GM19043 (cell line): ENCODE measurements at regions not wholly inside any gene's neighbourhood (a gene's known extent, or its start where the extent isn't known, plus 50 kb on each side); places are given as distances from the start of the nearest gene placed in this dataset.

Source experiments
- ATAC-seq: cut with Tn5 transposase; IDR thresholded peaks from one replicate; pipeline ENCODE4 v1.9.1; 2021; ENCODE audit warnings: low read depth; ENCODE audit not compliant: unreplicated experiment

DNA sequence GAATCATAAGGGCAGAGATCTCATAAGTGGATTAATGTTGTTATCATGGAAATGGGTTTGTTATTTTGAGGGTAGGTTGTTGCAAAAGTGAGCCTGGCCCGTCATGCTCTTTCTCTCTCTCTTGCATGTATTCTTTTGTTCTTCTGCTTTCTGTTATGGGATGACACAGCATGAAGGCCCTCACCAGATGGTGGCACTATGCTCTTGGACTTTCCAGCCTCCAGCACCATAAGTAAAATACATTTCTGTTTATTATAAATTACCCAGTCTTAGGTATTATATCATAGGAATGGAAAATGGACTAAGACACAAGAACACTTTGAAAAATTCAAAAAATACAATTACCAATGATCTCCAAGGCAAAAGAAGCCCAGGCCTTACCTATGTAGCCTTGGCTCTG, 676.1 kb downstream of the PTPRU start:
- no peak for ATAC-seq

GRCh38 chr1:29909962-29910361, 673.6 kb downstream of the PTPRU start:
- no peak for ATAC-seq

DNA sequence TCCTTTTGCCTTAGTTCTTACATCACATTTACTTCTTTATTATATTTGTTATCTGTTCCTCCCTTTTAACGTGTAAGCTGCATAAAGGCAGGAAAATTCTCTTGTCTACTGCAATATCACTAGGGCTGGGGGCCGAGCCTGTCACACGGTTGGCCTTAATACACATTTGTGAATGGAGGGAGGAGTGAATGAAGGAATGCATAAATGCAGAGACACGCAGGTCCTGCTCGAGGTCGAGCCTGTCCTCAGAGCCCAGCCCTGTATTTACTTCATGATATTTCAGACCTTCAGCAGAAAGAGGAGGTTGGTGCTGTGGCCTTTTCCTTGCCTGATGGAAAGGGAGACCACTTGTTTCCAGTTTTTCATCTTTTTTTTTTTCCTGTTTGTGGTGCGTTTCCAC, 671.3 kb downstream of the PTPRU start:
- no peak for ATAC-seq

DNA sequence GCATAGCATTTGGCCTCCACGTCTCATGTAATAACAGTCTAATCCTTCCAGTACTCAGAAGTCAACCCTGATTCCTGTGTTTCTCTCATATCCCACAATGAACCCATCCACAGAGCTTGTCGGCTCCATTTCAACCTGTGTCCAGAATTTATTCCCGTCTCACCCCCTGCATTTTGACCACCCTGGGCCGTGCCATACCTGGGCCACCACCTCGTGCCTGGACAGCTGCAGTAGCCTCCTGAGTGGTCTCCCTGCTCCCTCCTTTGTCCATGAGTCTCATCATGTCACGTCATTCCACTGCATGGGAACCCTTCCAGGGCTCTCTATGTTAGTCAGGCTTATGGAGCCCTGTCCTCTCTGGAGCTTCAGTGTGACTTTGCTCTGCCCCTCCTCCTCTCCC, 670.6 kb downstream of the PTPRU start:
- ATAC-seq, result no peak

DNA sequence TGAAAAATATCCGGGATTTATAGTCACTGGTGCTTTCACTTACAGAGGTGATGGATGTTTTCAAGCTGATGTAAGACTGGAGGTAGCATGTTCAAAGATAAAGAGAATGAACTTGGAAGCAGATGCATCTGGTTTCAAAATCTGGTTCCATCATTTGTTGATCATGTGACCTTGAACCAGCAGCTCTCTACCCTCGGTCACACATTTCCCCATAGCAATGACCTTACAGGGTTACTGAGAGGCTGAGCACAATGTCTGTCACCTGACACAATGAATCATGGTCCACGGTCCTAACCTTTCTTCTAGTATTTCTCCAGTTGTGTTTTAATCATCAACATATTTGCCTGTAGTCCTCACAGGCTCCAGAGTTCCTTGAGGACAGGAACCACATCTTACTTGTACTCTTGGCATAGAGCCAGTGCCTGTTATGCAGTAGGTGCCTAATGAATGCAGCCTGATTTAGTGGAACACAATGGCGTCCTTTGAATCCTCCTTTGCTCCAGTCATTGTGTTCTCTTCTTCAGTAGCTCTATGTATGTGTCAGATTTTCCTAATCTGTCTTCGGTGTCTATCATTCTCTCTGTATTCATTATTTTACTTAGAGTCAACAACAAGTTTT, 667.3 kb downstream of the PTPRU start:
- no peak for ATAC-seq

DNA sequence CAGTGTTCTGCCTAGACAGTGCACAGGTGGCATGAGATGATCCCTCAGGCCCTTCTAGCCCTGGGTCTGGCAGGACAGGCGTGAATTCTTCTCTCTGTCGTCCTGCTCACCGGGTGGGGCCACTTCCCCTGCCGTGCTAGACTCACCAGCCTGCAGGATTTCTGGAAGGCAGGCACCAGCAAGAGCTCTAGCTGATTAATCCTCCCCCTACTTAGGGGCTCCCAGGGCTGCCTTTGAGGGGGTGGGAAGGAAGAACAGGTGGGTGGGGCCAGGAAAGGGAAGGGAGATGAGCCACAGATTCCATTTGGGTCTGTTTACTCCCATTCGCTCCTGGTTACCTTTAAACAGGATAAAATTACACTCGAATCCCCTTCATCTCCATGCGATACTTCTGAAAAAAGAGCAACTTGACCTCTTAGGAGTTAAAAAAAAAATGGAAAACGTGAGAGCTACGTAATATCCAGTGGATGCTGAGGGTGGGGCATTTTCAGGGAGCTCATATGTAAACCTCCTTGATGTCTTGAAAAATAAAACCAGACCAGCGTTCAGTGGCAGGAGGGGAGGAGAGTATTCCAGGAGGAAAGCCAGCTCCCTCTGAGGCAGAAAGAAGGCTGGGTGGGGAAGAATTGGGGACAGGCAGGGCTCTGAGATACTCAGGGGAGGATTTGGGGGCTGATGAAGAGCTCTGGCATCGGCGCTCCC, 665.5 kb downstream of the PTPRU start:
- ATAC-seq, result no peak

GRCh38 chr1:29900712-29901111, 664.4 kb downstream of the PTPRU start:
- no peak for ATAC-seq

DNA sequence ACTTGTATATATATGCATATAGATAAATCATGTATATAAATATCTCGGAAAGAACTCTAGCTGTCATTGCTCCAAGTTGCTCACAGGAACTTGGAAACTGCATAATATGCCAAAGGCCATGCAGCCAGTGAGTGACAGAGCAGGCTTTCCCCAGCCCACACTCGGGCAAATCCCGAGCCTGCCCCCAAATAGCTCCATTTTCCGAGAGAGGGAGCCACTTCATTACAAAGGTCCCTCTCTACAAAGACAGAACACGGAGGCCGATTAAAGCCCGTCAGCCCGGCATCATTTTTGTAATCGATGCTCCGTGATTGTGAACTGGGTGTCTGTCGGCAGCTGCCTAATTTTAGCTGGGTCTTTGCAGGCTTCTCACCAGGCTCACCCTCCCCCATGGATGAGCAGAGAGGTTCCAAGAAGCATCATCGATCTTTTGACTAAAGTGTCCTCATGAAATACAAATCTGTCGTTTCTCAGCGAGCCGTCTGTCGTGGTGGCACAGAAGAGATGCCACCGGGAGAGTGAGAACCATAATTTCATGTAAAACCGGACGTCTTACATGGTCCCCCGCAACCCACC, 663.9 kb downstream of the PTPRU start:
- no peak for ATAC-seq

DNA sequence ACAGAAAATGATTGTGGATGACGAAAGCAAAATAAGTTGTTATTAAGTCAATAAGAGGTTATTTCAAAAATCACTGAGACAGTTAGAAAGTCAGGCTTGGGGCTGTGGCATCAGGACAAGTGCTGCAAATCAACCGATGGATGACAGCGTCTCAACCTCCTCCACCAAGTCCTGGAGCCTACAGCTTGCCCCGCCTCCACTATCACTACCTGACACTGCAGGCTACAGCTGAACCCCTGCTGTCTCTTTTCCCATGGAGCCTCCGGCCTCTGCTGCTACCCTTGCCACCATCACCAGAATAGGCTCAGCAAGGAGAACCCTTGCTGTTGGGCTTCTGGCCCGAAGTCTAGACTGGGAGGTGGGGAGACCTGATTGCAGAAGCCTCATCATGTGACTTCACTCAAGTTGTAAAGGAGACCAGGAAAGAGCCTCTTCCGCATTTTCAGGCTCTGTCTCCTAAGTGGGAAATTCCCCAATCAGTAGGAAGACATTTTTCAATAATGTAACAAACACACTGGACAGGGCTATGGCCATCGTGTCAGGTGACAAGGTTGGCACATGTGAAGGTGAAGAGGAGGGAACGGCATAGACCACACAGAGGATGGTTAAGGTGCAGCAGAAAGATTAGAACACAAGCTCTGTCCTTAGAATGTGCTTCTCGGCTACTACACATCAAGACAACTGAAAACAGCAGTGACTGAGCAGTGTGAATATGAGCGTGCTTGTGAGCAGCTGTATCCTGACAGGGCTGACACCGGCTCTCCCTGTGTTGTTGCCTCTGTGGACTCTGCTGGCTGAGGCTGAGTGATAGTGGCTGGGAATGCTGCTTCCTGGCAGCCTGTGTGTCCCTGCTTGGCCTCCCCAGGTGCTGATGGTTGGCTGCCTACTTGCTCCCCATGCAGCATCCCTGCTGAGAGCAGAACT, 660.7 kb downstream of the PTPRU start:
- no peak for ATAC-seq

GRCh38 chr1:29896300-29896699, 660.0 kb downstream of the PTPRU start:
- no peak for ATAC-seq

DNA sequence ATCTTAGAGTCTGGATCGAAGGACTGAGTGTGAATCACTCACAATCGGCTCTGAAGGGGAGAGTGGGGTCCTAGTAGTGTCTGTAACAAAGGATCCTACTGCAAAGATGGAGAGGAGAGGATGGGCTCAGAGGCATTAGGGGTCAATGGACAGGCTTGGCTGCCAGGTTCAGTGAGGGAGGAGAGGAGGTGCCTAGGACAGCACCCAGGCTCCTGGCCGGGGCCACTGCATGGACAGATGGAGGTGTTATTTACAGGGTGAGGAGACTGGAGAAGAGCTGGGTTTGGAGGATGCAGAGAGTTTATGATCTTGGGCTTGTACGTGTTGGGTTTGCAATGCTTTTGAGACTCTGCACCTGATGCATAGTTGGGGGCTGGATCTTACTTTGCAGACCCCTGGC, 658.9 kb downstream of the PTPRU start:
- ATAC-seq, result no peak

DNA sequence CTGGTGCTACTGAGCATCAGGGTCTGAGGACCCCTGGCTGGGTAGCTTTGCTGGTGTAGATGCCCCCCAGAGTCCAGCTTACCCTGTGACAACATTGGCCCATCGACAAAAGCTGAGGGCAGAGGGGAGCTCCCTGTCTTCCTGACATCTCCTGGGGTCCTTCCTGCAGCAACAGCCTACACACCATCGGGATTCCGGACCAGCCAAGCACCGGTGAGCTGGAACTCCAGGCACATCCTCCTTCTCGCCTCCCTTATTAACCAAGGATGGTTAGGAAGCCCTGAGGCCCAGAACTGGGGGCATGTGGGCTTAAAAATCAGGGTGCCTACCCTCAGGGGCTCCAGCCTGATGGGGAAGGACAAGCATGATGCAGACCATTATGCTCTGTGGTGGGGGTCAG, 658.0 kb downstream of the PTPRU start:
- ATAC-seq, result no peak

GRCh38 chr1:29893806-29894205, 657.5 kb downstream of the PTPRU start:
- no peak for ATAC-seq

DNA sequence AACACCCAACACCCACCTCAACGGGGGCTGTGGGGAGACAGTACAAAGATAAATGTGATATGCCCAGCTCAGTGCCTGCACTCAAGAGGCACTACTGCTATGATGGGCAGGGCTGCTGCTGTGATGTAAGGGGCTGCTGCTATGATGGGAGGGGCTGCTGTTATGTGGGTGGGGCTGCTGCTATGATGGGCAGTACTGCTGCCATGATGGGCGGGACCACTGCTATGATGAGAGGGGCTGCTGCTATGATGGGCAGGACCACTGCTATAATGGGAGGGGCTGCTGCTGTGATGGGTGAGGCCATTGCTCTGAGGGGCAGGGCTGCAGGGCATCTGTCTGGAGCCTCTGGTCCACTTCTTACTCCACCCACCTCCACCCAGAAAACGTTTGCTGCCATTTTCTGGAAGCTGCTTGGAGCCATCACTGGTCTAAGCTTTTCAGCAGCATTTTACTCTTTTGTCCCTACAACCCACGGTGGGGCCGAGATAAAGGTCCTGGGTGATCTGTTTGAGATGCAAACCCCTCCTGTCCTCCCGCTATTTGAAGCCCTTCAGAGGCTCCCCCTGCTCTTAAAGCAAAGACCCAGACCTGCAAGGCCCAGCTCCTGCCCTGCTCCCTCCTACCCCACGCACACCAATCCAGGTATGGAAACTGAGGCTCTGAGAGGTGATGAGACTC, 656.9 kb downstream of the PTPRU start:
- no peak for ATAC-seq

- no peak for ATAC-seq
Measured at GRCh38 chr1:29892247-29892646, 655.9 kb downstream of the PTPRU start.

DNA sequence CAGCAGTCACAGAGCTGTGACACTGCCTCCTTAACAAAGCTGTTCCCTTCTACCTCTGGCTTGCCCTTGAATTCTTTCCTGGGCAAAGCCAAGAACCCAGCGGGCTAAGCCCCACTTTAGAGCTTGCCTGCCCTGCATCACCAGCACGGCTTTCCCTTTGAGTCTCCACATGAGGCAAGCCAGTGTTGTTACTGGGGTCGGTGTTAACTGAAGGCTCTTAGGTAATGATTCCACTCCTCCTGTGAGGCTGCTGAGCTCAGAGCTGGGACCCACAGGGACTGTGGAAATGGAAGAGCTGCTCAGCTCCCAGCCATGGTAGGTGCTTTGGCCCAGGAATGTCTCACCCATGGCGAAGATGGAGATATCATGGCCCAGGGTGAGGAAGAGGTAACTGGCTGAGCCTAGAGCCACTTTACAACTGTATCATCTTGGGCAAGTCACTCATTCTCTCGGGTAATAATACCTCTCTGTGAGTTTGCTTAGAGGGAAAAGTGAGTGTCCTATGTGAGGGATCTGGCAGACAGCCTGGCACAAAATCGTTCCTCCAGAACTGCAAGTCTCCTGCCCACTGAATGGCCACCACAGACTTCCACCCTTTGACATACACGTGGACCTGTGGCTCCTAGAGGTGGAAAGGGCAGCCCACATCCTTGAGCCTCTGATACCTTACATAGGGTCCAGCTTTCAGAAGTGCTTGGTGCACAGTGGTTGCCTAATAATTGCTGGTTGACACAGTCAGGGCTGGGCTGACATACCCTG, 654.1 kb downstream of the PTPRU start:
- no peak for ATAC-seq

DNA sequence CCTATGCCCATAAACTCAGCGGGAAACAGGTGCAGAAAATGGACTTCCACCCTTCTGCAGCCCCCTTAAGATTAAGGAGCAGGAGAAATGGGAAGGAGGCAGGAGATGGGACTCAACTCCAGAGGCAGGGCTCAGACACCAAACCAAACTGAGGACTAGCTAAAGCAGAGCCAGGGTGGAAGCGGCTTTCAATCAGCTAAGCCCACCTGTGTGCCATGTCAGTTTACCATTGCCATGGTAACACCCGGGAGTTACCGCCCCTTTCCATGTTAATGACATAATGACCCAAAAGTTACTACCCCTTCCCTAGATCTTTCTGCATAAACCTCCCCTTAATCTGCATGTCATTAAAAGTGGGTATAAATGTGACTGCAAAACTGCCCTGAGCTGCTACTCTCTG, 653.5 kb downstream of the PTPRU start:
- ATAC-seq, result no peak

DNA sequence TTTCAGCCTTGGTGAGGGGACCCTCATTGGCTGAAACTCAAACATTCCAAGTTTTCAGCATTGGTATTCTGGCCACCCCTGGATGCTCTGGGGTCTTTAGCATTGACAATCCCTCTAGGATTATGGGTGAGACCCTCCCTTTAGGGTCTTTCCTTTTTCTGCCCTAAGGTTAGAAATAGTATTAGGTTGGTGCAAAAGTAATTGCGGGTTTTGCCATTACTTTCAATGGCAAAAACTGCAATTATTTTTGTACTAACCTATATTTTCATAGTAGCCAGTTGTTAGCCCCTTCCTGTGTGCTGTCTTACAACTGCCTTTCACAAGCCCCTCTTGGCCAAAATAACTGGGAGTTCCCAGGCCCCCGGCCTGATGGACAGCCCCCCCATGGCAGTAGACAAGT, 648.4 kb downstream of the PTPRU start:
- no peak for ATAC-seq

DNA sequence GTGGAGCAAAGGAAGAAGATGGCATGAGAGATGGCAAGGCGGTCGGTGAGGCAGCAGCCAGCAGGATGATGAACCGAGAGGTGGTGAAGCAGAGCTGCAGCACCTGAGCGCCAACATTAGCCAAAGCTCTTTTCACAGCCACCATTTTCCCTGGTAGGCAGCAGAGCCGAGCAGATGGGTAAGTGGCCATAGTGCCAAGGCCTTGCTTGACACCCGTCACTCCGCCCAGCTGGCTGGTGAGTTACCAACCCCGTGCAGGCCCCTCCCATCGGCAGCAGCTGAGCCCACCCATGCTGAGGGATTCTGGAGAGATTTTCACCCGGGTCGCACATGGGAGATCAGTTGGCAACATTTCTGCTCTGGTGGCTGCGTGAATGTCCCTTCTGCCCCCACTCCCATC, 647.7 kb downstream of the PTPRU start:
- ATAC-seq, result no peak

GRCh38 chr1:29883411-29883832, 647.1 kb downstream of the PTPRU start:
- ATAC-seq, result no peak
